Activated CD4-positive, alpha-beta T cell treated with anti-CD3 and anti-CD28 coated beads, Interleukin-10, Interleukin-2, amounts not matched to agents 100 ng/mL and 50 ng/mL, durations not matched to agents 16 hours and 8 hours (primary cell): ENCODE measurements at regions not wholly inside any gene's neighbourhood (a gene's known extent, or its start where the extent isn't known, plus 50 kb on each side); places are given as distances from the start of the nearest gene placed in this dataset.

Experiments
- DNase-seq: peaks from one replicate; pipeline ENCODE4 v3.0.0-alpha.2; 2020

DNA sequence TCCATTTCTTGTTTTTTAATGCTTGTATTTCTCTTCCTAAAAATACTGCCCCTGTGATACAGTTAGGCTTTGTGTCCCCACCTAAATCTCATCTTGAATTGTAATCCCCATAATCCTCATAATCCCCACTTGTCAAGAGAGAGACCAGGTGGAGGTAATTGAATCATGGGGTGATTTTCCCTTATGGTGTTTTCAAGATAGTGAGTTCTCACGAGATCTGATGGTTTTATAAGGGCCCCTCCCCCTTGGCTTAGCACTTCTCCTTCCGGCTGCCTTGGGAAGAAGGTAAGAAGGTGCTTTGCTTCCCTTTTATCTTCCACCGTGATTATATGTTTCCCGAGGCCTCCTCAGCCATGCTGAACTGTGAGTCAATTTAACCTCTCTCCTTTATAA lies 227.4 kb downstream of the MAN2A1 start:
- DNase-seq: no peak

DNA sequence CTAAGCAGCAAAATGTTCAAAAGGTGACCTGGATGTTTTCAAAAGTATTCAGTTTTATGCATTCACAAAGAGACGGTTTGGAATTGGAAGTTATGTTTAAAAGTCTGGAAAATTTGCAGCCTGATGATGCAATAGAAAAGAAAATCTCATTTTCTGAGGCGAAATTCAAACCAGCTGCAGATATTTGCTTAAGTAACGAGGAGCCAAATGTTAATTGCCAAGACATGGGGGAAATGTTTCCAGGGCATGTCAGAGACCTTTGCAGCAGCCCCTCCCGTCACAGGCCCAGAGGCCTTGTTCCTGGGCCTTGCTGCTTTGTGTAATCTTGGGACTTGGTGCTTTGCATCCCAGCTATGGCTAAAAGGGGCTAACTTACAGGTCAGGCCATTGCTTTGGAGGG lies 228.2 kb downstream of the MAN2A1 start:
- DNase-seq: no peak

DNA sequence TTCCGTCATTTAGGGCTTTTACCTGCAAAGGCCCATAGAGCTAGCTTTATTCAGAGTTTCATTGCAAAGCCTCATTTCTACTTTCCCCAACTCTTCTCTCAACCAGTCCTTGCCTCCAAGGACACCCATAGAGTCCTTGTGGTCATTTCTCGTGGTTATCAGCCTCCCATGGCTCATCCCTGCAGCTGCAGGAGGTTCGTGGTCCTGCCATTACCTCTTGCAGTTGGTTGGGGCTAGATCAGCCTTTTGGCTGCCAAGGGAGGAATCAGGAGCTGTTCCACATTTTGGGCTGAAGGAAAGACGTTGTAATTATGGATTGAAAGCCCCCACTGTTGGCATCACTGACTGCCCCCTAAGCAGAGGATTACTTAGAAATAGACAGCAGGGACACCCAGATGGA lies 231.0 kb downstream of the MAN2A1 start:
- no peak for DNase-seq

DNA sequence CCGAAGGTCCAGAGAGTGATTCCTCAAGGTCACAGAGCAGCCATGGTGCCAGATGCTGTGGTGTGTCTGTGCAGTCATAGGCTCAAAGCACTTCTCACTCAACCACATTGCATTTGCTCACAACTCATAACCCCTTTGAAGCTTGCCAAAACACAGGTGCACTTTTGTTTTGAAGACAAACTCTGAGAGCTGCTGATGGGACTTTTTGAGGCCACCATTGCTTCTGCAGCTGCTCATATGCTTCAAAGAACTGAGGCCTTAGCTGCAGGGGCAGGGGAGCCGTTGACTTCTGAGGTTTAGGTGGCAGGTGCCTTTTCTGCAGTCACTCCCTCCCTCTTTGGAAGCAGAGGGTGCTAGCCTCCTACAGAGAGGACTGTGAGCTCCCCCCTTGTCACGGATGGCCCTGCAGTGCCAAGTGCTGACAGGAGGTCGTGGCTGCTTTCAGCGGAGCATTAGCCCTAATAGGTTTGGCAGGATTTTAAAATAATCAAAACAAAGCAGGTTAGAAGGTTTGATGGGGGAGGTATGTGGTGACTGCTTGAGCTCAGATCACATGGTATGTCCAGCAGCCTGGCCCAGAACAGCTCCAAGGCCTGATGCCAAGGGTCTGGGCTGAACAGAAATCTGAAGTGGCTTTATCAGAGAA lies 232.1 kb downstream of the MAN2A1 start:
- DNase-seq: peak; percentile 46

DNA sequence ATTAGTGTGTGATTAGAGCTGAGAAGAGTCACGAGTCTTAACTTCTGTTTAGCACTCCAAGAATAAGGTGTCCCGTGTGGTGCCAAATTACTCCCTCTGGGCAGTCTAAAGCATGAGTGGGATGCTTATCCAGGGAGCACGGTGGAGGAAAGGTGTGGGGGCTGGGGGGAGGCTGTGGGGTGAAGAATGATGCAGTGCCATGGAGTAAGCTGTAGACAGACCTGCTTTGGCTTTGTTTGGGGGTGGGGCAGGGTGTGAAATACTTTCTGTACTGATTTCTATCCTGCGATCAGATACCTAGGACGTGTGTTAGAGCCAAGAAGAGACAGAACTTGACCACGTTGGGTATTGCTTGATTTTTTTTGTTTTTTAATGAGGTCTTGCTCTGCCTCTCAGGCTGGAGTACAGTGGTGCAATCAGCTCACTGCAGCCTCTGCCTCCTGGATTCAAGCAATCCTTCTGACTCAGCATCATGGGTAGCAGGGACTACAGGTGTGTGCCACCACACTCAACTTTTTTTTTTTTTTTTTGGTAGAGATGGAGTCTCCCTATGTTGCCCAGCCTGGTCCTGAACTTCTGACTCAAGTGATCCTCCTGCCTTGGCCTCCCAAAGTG lies 232.8 kb downstream of the MAN2A1 start:
- DNase-seq: no peak

DNA sequence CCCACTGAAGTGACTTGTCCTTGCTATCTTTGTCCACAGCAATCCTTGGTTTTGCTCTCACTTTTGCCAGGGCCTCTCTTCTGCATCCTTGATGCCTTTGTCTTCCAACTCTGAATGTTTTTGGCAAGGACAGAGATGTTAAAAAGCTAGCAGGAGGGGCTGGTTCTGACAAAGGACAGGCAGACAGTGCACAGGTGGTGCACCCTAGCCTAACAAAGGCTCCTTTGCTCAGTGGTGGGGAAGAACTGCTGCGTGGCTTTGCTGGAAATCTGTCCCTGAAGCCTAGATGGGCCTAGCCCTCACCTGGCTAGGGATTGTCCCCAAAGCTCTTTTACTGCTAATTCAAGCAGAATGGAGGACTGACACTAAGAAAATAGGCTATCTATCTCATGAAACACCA lies 233.5 kb downstream of the MAN2A1 start:
- no peak for DNase-seq

DNA sequence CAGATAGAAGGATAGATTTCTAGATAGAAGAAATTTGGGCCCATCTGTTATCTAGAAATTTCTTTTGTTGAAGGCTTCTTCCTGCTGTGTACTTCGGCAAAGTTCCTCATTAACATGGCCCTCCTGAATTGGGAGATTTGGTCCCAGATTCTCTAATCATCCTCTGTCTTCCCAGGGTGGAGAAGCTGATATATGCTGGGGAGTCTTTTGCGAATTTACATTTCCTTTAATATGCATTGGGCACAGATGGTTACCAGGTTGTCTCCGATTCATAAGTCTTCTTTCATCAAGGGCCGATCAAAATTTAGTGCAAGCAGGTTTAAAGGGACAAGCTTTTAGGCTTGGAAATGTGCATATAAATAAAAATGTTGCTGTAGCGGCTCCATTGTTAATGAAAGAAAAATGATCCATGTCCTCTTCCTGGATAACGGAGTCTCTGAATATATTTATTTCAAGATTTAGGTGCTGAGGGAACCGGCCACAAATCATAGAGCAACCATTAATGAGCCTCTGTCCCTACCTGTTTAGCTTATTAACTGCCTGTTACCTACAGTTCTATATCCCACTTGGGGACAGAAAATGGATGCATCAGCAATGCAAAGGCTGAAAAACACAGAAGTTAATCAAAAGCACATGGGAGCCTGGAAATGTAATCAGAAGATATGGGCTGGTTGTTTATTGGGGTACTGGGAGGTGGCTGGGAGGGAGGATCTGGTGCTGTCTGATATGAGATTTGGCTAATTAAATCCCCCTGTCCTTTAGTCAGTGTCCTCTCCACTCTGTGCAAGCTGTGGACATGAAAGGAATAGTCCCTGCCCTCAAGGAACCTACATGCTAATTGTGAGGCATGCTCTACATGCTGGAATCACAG lies 234.7 kb downstream of the MAN2A1 start:
- no peak for DNase-seq

DNA sequence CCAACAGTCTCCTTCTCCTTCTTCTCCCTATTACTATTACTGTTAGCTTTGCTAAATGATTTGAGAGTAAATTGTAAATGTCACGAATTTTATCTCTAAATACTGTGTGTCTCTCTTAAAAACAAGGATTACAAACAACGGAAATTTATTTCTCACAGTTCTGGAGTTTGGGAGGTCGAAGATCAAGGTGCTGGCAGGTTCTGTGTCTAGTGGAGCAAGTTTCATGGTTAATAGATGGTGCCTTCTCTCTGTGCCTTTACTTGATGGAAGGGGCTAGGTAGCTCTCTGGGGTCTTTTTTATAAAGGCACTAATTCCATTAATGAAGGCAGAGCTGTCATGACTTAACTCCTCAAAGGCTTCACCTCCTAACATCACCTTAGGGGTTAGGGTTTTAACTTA lies 237.9 kb downstream of the MAN2A1 start:
- no peak for DNase-seq

DNA sequence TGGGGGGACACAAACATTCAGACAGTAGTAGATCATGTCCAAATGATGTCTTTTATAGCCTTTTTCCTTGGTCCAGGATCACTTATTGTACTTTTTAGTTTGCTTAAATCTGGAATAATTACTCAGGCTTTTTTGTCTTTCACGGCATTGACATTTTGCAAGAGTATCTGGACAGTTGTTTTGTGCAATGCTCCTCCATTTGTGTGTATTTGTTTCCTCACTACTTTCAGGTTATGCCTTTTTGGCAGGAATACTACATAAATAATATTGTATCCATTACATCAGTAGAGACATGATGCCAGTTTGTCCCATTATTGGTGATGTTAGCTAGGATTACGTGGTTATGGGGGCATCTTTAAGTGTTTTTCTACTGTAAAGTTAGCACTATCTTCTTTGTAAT lies 238.3 kb downstream of the MAN2A1 start:
- no peak for DNase-seq

DNA sequence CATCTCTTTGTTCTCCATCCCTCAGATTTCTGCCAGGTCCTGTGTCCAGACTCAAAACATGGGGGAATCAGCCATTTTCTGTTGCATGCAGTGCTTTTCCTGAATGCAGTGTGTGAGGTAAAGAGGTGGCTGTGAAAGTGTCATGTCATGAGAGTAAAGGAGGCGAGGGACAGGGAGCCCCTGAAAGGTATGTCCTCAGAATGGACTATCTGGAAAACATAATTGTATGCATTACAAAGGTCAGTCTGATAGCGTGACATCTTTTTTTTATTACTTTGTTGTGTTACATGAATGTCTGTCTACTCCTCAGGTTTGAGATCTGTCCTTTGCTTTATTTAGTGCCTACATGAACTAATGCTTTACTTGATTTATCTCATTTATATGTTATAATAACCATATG lies 239.1 kb downstream of the MAN2A1 start:
- no peak for DNase-seq

DNA sequence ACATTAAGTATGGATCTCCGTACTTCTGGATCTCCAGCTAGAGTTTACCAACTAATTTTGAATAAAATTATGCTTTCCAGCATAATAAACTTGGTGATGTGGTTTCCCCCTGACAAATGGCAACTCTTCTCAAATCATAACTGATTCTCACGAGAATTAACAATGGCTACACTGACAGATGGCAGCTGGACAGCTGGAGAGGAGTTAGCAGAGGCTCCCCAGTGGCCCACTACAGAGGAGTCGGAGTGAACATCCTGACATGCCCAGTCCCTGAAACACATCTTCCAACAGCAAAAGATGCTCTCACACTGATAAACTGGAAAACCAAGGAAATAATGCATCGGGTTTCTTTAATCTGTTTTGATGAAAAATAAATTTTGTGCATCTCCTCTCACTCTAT lies 239.6 kb downstream of the MAN2A1 start:
- DNase-seq: no peak

DNA sequence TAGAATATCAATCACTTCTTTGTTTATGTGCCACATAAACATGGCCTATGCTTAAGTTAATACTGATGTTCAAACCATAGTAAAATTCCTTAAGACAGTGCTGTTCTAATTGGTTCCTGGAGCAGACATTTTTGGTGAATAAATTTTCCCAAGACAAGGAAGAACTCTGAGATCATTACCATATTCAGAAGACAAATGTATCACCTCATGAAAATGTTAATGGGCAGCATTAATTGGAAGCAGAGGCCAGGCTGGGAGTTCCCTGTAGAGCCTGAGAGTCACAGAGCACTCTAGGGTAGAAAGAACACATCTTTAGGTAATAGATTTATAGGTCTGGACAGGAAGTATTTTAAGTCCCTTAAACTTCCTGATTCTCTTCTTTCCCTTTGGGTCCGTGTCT lies 240.2 kb downstream of the MAN2A1 start:
- DNase-seq: no peak

DNA sequence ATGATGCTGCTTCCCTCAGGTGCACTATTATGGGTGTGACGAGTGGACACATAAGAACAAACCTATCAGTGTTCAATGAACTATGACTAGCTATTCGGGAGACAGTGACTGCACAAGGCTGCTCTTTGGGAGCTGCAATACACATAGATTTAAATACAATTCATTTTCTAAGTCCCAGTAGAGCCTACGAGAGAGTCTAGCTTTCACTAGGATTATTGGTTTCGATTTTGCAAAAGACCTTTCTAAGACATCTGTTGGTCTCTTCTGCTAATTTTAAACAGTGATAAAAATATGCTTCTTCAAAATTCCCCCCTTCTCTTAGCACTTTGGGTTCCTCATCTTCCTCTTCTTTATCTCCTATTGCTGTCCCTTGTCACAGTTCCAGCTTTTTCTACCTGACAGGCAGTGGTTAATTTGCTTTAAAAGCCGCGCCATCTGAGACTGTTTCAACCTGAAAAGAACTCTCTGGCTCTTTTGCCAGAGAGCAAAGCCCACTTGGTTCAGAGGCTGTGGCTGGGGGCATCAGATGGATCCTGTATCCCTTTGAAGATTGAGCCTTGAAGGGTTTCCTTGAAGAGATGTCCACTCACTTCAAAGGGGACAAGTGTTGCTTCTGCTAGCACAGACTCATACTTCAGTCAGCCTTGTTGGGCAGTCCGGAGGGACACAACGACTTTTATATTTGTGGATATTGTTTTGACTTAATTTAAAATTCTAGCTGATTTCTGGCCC lies 241.5 kb downstream of the MAN2A1 start:
- no peak for DNase-seq

DNA sequence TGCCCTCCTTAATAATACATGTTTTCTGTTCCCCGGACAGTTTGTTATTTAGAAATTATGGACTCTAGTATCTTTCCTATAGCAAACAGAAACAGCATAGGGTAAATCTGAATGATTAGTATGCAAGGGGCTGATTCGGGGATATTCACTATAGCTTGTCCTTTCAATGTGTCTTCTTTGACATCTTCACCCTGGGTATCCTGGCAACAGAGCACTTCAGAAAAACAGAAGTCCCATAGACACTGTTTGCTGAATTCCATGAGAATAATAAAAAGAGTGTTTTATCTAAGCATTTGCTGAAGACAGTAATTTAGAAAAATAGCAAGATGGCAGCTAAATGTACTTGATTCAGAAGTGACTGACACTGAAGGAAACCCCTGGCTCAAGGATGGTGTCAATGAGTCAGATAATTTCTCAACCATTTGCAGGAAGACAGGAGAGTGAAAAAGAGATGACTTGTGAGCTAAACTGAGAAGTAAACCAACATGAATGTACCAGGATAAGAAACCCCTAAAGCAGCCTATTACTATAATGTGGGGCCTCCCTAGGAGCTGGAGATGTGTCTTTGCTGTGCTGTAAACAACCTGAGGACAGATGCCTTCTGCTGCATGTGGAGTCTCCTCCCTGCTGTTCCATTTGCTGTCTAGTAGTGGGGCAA lies 246.2 kb downstream of the MAN2A1 start:
- DNase-seq: peak; percentile 54

DNA sequence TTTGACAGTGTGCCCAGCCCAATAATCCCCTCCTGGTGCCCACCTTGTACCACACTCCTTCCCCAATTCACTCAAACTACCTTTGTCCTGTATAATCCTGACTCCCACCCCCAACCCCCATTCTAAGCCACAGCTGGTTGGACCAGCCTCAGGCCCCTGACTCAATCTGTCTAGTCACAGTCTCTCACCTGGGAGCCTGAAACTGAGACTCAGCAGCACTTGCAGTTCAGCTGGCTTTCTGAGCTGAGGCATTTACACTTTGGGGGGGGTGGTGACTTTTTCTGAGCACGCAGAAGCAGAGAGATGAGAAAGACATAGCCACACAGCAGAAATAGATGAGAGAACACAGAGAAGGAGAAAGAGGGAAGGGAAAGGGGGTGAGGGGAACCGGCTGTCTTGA lies 247.3 kb downstream of the MAN2A1 start:
- peak; percentile 61 for DNase-seq

DNA sequence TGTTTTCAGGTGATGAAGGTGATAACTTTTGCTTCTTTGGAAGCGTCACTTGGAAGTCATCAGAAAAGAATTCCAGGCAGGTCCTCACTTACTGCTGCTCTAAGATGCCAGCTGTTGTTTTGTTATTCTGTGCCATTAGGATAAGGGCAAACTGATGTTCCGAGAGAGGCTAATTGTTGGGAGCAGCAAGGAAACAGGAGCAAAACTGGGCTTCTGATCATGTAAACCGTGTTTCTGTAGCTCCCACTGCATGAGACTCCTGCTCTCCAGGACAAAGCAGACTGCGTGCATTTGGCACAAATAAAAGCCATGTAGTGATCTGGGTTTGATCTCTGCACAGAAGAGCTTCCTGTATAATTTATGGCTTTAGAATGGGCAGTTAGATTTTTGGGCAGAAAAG lies 248.2 kb downstream of the MAN2A1 start:
- DNase-seq: no peak

DNA sequence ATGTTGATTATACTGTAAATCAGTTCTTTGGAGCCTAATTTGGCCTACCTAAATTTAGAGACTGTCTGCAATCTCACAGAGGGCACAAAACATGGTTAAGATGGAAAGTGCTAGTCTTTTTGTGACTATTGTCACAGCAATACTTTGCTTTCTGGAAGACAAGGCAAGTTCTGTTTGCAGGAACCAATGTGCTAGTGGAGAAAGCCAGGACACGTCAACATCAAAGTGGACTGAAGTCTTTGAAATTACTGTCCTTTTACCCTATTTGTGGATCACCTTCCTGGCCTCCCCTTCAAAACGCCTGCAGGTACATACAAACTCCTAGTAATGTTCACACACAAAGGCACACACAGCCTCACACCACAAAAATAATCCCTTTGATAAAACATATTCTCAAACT lies 248.7 kb downstream of the MAN2A1 start:
- DNase-seq: no peak

DNA sequence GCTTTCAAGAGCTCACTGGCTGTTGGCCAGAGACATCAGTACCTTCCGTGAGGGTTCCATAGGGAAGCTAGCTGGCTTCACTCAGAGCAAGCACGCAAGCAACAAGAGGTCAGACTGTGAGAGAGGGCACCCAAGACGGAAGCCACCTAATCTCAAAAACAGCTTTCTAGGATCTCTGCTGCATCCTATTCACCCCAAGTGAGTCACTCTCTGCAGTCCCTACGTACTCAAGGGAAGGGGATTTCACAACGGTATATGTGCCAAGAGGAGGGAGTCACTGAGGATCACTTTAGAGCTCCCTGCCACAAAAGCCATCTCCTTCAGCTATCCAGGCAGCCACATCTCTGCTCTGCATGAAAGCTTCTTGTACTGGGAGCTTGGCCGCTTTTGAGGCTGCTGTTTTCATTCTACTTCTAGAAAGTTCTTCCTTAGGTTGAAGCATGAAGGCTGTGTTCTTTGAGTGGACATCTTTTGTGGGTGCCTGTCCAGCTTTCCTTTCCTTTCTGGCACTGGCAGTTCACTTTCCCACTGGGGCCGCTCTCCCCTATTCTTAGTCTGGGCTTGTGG lies 249.5 kb downstream of the MAN2A1 start:
- no peak for DNase-seq

DNA sequence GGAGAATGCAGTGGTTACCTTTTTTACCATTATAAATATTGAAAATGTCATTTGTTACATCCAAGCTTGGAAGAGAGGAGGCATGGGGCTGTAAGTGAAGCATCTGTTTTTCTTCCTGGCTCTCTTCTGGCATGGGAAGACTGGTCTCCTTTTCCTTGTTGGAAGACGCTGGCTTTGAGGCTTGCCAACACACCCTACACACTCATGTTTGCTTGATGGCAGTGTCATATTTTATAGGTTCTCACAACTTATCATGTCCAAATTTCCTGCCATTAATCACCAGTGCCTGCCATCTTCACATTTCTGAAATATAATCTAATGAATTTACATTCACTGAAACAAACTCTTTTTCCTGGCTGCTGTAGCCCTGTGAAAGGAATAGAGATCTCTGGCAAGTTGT lies 252.9 kb downstream of the MAN2A1 start:
- no peak for DNase-seq

DNA sequence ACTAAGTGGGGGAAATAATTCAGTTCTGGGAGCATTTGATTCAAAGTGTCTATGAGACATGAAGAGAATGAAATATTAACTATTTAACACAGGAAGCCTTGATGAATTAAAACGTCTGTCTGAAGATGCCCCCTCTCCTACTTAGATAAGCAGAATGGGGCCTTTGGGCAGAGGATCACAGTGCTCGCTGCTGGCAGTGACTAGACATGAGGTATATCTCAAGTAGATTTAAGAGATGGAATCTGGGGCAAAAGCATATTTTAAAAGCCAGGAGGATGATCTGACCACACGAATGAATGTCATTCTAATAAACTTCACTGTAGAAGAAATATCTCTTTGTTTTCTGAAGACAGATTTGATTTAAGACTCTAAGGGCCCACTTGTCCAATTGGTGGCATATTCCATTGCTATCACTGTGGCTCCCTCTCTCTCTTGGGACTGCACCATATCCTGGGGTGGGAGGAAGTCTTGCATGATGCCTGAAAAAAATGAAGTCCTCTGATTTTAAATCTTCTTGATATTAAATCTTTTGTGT lies 254.0 kb downstream of the MAN2A1 start:
- no peak for DNase-seq

DNA sequence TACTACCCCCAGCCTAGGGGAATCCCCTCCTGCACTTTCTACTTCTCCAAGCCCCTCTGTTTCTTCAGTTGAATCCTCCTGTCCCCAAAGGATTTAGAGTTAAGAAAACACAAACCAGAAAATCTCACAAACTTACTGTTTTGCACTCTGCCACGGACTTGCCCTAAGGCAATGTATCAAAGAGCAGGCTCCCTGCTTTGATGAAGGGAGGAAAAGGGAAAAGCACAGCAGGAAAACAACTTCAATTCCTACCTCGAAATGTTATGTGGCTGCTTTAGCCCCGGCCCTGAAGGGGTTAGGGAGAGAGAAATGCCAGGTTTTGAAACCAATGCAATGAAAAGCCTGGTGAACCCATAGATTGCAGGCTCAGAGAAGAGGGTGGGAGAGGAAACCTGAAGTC lies 254.7 kb downstream of the MAN2A1 start:
- DNase-seq: no peak

DNA sequence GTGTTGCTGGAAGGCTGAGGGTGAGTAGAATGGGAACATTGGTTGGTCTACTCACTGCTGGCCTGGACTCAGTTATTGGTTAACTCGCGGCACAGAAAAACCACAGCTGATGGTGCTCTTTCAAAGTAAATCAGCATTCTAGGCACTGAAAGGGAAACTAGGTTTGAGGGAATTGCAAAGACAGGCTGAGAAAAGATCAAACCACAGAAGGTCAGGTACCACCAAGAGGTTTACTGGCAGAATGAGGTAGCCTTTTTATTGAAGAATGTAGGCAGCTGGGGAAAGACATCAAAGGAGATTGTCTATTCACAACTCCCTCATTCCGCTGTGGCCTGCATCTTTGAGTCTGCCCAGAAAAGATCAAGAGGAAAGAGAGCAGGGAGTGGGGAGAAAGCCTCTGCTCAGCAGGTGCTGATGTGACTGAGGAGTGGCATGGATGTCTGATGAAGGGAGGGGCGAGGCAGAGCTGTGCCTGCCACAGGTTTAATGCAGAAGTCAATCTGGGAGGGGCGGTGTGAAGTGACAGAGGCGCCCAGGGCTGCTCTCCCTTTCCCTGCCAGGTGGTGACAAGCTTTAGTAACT lies 255.5 kb downstream of the MAN2A1 start:
- peak; percentile 17 for DNase-seq
